ENCODE measurements at regions not wholly inside any gene's neighbourhood (a gene's known extent, or its start where the extent isn't known, plus 50 kb on each side); places are given as distances from the start of the nearest gene placed in this dataset.

DNA sequence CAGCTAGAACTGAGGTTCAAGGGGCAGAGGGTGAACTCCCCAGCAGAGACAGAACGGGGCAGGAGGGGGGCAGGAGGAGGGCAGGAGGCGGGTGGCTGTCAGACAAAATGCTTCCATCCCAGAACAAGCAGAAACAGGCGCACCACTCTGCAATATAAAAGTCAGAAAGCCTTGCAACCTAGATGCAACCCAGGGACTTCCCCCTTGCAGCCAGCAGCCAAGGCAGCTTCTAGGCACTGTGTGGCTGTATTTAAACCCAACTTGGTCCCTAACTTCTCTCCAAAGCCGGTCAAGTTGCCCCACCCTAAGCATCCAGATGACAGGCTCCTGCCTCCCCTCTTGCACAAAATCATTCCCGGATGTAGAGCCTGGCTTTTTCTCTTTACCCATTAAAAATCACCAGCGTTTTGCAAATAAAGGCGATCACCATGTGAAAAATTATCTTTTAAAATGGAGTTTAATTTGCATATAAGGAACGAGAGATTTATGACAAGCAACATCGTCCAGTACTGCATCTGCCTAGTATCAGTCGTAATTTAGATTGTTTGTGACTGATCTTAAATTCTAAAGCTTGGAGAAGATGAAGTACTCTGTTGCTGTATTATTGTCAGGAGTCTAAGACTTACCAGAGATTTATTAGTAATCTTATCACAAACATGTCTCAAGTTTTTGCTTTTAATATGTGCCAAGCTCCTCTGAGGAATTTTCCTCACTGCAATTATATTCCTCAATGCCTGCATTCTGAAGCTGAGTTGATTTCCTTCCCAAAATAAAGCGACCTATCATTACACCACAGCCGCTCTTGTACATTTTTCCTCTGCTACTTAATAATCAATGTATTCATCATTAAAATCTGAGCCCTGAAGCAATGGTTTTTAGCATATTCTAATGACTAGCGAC lies 307.1 kb upstream of the ZNF507 start:
- TF ChIP-seq EZH2phosphoT487 (IDR thresholded peaks at IDR 0.05; ENCODE audit: low read depth): no peak
- TF ChIP-seq, protein P1, sequence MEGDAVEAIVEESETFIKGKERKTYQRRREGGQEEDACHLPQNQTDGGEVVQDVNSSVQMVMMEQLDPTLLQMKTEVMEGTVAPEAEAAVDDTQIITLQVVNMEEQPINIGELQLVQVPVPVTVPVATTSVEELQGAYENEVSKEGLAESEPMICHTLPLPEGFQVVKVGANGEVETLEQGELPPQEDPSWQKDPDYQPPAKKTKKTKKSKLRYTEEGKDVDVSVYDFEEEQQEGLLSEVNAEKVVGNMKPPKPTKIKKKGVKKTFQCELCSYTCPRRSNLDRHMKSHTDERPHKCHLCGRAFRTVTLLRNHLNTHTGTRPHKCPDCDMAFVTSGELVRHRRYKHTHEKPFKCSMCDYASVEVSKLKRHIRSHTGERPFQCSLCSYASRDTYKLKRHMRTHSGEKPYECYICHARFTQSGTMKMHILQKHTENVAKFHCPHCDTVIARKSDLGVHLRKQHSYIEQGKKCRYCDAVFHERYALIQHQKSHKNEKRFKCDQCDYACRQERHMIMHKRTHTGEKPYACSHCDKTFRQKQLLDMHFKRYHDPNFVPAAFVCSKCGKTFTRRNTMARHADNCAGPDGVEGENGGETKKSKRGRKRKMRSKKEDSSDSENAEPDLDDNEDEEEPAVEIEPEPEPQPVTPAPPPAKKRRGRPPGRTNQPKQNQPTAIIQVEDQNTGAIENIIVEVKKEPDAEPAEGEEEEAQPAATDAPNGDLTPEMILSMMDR (IDR thresholded peaks at IDR 0.05; ENCODE audit: low read depth, low read length): no peak

All from OCI-LY3 (cell line).